Stimulated activated CD4-positive, alpha-beta T cell treated with anti-CD3 and anti-CD28 coated beads, Interleukin-1b, Interleukin-23, amount 100 ng/mL, for 48 hours (primary cell): ENCODE measurements at regions not wholly inside any gene's neighbourhood (a gene's known extent, or its start where the extent isn't known, plus 50 kb on each side); places are given as distances from the start of the nearest gene placed in this dataset.

Source experiments
- DNase-seq: peaks from one replicate; pipeline ENCODE4 v3.0.0-alpha.2; 2020

GRCh38 chr2:181354626-181355025 is 102.6 kb upstream of the ITGA4 start:
- no peak for DNase-seq

DNA sequence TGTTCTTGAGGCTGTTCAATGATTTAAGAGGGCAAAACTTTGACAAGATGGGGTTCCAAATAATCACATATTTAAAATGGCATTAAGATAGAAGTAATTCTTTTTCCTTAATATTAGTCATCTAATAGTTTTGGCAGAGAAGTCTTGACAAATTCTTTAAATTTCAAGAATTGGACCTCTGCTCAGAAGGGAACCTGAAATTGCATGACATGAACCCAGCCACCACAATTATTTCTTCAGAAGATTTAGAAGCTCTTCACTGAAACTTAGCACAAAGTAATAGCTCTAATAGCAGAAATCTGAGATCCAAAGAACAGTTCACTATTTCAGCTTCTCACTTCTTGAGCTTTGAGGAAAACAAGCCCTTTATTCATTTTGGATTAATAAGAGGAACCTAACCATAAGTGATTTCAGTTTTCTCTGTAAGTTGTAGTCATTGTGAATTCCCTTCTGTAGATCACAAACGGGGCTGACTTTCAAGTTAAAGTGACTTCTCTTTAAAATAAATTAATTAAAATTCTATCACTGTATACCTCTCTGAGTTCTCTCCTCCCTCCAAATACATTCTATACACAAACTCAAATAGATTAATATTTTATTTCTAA is 100.6 kb upstream of the ITGA4 start:
- DNase-seq = no peak

DNA sequence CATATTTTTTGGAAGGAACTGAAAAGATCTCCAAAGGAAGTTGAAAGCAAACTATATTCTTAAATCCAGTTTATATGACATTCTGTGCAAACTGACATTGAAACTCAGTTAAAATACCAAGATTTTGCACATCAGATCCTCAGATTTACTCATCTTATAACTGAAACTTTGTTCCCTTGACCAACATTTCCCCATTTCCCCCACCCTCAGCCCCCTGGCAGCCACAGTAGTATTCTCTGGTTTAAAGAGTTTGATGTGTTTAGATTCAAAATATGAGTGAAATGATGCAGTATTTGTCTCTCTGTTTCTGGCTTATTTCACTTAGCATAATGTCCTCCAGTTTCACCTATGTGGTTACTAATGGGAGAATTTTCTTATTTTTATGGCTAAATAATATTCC is 99.2 kb upstream of the ITGA4 start:
- no peak for DNase-seq

- no peak for DNase-seq
Observed at GRCh38 chr2:181362561-181362960, 94.6 kb upstream of the ITGA4 start.

GRCh38 chr2:181363164-181363563 is 94.0 kb upstream of the ITGA4 start:
- DNase-seq = no peak

DNA sequence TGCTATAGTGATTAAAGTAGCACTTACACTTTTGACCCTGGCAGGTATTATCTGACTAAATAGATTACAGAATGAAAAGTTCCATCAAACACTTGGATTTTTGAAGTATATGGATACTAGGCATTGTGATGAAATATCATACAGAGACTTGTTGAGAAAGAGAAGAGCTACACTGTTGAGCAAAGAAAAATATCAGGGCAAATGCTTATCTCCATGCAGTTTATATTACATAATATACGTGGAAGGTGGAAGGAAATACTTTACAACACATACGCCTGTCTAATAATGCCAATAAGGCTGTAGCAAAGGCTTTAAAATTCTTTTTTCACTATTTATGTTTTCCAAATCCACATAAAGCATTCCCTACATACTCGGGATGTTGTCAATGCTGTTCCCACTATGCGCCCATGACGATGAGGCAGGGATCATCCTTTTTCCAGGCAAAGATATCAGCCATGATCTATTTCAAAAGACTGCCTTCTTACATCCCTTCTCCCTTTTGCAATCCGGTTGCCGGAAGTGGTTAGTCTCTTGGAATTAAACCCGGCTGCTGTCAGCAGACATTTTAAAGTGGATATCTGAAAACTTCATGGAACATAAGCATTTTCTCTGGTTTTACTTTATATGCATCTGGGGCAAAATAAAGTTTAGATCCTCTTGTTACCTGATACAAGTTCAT is 92.6 kb upstream of the ITGA4 start:
- DNase-seq = no peak

DNA sequence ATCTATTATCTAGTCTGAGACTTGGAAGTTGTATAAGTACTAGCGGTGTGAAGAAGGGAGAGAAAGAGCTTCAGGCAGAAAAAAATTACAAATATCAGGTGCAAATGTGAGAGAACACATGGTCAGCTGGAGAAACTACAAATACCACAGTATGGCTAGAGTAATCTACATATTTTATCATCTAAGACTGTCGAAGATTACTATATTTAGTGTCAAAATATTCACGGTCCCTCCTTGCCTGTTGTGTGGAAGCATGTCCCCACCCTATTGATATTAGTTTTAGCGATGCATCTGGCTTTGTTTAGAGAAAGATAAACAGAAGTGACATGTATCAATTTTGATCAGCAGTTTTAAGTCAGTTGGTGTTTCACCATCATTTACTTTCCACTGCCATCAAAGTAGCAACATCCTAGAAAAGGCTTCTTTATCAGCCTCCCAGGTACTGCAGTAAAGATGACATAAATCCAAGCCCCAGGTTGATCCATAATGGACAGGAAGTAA is 90.5 kb upstream of the ITGA4 start:
- DNase-seq = no peak

GRCh38 chr2:181367411-181367810 is 89.8 kb upstream of the ITGA4 start:
- DNase-seq = no peak

GRCh38 chr2:181367906-181368435 is 89.2 kb upstream of the ITGA4 start:
- no peak for DNase-seq

GRCh38 chr2:181370126-181370525 is 87.1 kb upstream of the ITGA4 start:
- DNase-seq = no peak

GRCh38 chr2:181371195-181371594 is 86.0 kb upstream of the ITGA4 start:
- no peak for DNase-seq

GRCh38 chr2:181371782-181372645 is 85.2 kb upstream of the ITGA4 start:
- DNase-seq = no peak

DNA sequence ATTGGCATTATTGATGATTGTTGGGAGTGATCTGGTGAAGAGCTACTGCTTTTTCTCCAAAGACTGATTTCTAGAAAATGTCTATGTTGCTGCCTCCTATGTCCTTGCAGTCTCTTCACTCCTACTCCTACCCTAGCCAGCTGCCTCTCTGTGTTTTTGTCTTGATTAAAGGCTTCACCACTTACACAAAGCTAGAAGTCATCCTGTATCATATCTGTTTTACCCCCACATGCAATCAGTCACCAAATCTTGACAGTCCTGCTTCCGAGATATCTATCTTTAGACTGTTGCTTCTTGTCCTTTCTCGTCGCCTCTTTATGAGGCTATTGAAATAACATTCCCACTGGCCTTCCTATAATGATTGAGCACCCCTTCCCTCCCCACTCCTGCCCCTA is 84.5 kb upstream of the ITGA4 start:
- no peak for DNase-seq

DNA sequence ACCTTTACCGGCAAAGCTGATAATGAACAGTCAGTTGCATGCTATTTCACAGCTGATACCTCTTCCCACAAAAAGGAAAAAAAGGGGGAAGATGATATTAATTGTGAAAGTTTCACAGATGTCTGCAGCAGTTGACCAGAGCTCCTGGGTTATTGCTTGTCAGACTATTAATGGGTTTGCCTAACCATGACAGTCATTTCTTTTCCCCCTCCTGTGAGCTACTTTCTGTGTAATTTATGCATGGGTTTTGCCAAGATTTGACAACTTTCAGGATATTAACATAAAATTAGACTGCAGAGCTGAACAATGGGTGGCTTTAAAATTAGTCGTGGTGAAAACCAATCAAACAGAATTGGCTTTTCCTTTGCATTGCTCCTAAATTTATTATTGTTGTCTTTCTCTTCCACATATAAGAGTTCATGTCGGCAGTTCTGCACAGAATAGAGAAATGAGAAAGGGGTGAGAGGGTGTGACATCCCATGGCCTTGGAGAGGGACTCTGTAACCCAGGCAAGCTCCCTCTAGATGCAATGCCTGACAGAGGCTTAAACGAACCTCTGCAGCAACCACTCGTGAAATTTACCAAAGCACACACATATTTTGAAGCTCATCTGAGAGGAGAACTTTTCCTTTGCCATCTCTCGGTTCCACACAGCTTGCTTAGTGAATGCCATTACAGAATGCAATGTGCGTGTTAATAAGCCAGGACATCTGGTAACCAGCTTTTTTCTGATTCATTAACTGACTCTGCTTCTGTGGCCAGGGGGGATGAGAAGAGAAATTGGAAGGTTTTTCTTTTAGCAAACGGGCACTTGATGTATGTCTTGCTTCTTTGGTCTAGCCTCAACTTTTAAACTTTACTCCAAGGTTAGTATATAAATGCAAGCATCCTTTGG is 82.2 kb upstream of the ITGA4 start:
- no peak for DNase-seq

GRCh38 chr2:181376442-181376841 is 80.7 kb upstream of the ITGA4 start:
- no peak for DNase-seq

DNA sequence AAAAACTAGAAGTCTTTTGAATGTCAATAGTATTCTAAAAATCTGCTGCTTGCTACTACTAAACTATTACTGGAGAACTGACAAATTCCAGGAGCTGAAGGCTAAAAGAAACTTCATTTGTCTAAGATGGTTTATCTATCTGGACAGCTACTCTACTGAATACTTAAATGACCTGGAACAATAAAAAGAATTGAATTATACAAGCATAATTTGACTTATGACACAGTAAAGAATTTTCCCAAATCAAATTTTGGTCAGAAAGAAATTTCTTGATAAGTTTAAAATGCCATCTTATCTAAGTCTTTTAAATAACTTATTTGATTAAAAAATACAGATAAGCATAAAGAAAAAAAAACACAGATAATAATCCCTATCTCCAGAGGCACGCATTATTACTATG is 80.2 kb upstream of the ITGA4 start:
- no peak for DNase-seq

GRCh38 chr2:181378491-181378890 is 78.7 kb upstream of the ITGA4 start:
- no peak for DNase-seq

GRCh38 chr2:181380581-181380980 is 76.6 kb upstream of the ITGA4 start:
- no peak for DNase-seq

GRCh38 chr2:181384923-181385322 is 72.3 kb upstream of the ITGA4 start:
- no peak for DNase-seq

- DNase-seq = no peak
Observed at GRCh38 chr2:181389524-181389923, 67.7 kb upstream of the ITGA4 start.

DNA sequence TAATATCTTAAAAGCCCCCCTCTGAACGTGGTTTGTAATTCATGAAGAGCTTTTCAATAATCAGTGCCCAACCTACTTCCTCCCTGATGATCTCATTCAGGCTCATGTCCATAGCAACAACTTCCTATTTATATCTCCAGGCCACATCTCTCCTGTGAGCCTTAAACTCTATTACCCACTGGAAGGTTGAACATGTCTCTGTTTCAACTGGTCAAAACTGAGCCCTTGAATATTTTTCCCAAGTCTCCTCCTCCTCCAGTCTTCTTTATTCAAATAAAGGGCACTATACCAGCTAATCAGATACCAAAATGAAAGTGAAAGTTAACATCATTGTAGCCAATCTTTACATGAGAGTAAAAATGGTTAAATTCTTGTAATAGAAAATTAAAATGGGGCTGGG is 63.7 kb upstream of the ITGA4 start:
- DNase-seq = no peak

- no peak for DNase-seq
Observed at GRCh38 chr2:181394741-181395437, 62.3 kb upstream of the ITGA4 start.
